Left forelimb (tissue), 1 donor: ENCODE measurements at regions not wholly inside any gene's neighbourhood (a gene's known extent, or its start where the extent isn't known, plus 50 kb on each side); places are given as distances from the start of the nearest gene placed in this dataset.
"Not testable (repeated sequence)": the region's sequence is repeated elsewhere in the genome, so short reads cannot be mapped to it uniquely, and the experiment has no call there.

ENCODE experiments used
- DNase-seq: peaks from one replicate; pipeline ENCODE4 v3.0.0-alpha.2; 2018; ENCODE audit warnings: low spot score

- DNase-seq = no peak
Measured at GRCh38 chr6:84929212-84929611, 164.8 kb upstream of the TBX18 start.

- DNase-seq = no peak
Measured at GRCh38 chr6:84927551-84927950, 163.2 kb upstream of the TBX18 start.

- DNase-seq = no peak
Measured at GRCh38 chr6:84926189-84927155, 162.1 kb upstream of the TBX18 start.

GRCh38 chr6:84921891-84922290, 157.5 kb upstream of the TBX18 start:
- DNase-seq = no peak

- DNase-seq = no peak
Measured at GRCh38 chr6:84920021-84920420, 155.6 kb upstream of the TBX18 start.

- no peak for DNase-seq
Measured at GRCh38 chr6:84916704-84917103, 152.3 kb upstream of the TBX18 start.

- no peak for DNase-seq
Measured at GRCh38 chr6:84912472-84913322, 148.3 kb upstream of the TBX18 start.

GRCh38 chr6:84910906-84911607, 146.7 kb upstream of the TBX18 start:
- DNase-seq = no peak

GRCh38 chr6:84908304-84908904, 144.0 kb upstream of the TBX18 start:
- no peak for DNase-seq

- DNase-seq = no peak
Measured at GRCh38 chr6:84906514-84906913, 142.1 kb upstream of the TBX18 start.

- DNase-seq = no peak
Measured at GRCh38 chr6:84905823-84906222, 141.4 kb upstream of the TBX18 start.

GRCh38 chr6:84902354-84902928, 138.0 kb upstream of the TBX18 start:
- no peak for DNase-seq

GRCh38 chr6:84897988-84898594, 133.7 kb upstream of the TBX18 start:
- DNase-seq = no peak

GRCh38 chr6:84897011-84897410, 132.6 kb upstream of the TBX18 start:
- no peak for DNase-seq

GRCh38 chr6:84892671-84893070, 128.3 kb upstream of the TBX18 start:
- no peak for DNase-seq

GRCh38 chr6:84882768-84883766, 118.7 kb upstream of the TBX18 start:
- DNase-seq = no peak

GRCh38 chr6:84879385-84879784, 115.0 kb upstream of the TBX18 start:
- DNase-seq = not testable (repeated sequence)

- no peak for DNase-seq
Measured at GRCh38 chr6:84877515-84878210, 113.3 kb upstream of the TBX18 start.
